WERI-Rb-1 (cell line): ENCODE measurements at regions not wholly inside any gene's neighbourhood (a gene's known extent, or its start where the extent isn't known, plus 50 kb on each side); places are given as distances from the start of the nearest gene placed in this dataset.
"Not testable (repeated sequence)": the region's sequence is repeated elsewhere in the genome, so short reads cannot be mapped to it uniquely, and the experiment has no call there.

Experiments used
- DNase-seq: peaks from one replicate; pipeline ENCODE4 v3.0.0-alpha.2; 2020
- H3K27ac ChIP-seq: fragments of 250-450 bp; sonication (Bioruptor Pico); 2 replicates; pipeline ENCODE4 v1.5.1; 2020; ENCODE audit warnings: mild to moderate bottlenecking, moderate library complexity
- H3K27me3 ChIP-seq: fragments of 250-450 bp; sonication (Bioruptor Pico); 2 replicates; pipeline ENCODE4 v1.5.1; 2021; ENCODE audit warnings: mild to moderate bottlenecking, low read depth, moderate library complexity; ENCODE audit not compliant: insufficient read depth, severe bottlenecking
- H3K36me3 ChIP-seq: fragments of 250-450 bp; sonication (Bioruptor Pico); 2 replicates; pipeline ENCODE4 v1.5.1; 2020; ENCODE audit warnings: mild to moderate bottlenecking, moderate library complexity
- H3K4me3 ChIP-seq: 2 replicates; pipeline ENCODE4 v1.5.1; 2011; ENCODE audit warnings: low read depth, mild to moderate bottlenecking, control low read depth, low read length
- H3K9me3 ChIP-seq: fragments of 250-450 bp; sonication (Bioruptor Pico); 2 replicates; pipeline ENCODE4 v1.5.1; 2021; ENCODE audit warnings: mild to moderate bottlenecking, moderate library complexity; ENCODE audit not compliant: severe bottlenecking
- CTCF ChIP-seq: IDR thresholded peaks from 2 replicates; pipeline ENCODE4 v1.5.1; 2011; ENCODE audit warnings: low read depth, mild to moderate bottlenecking, control low read depth, inconsistent platforms, low read length

- no peak for TF ChIP-seq CTCF
- no peaks in the 10 kb centered on the region for H3K36me3 ChIP-seq
- H3K4me3 ChIP-seq = no peak overlapping the region
- no peak overlapping the region for H3K27ac ChIP-seq
- H3K9me3 ChIP-seq = no peaks in the 10 kb centered on the region
- H3K27me3 ChIP-seq = no peaks in the 10 kb centered on the region
- no peak for DNase-seq
These were observed 336.7 kb upstream of the ID2 start for GRCh38 chr2:8345200-8345599.

GRCh38 chr2:8346208-8346607 is 335.6 kb upstream of the ID2 start:
- H3K27me3 ChIP-seq = no peaks in the 10 kb centered on the region
- no peak for DNase-seq
- no peak overlapping the region for H3K4me3 ChIP-seq
- no peak for TF ChIP-seq CTCF
- H3K36me3 ChIP-seq = no peaks in the 10 kb centered on the region
- no peaks in the 10 kb centered on the region for H3K9me3 ChIP-seq
- H3K27ac ChIP-seq = no peak overlapping the region

- no peak for DNase-seq
- TF ChIP-seq CTCF = no peak
- no peaks in the 10 kb centered on the region for H3K36me3 ChIP-seq
These were observed 335.0 kb upstream of the ID2 start for GRCh38 chr2:8346706-8347430.

GRCh38 chr2:8348911-8349310 is 332.9 kb upstream of the ID2 start:
- not testable (repeated sequence) for H3K4me3 ChIP-seq, DNase-seq, H3K36me3 ChIP-seq, H3K27ac ChIP-seq, H3K27me3 ChIP-seq, H3K9me3 ChIP-seq

More at GRCh38 chr2:8346706-8347430, 335.0 kb upstream of the ID2 start:
- no peak overlapping the region for H3K4me3 ChIP-seq
- H3K27ac ChIP-seq = no peak overlapping the region
- H3K27me3 ChIP-seq = no peaks in the 10 kb centered on the region
- H3K9me3 ChIP-seq = no peaks in the 10 kb centered on the region

- no peak for DNase-seq
These were observed 329.6 kb upstream of the ID2 start for GRCh38 chr2:8352296-8352695.

GRCh38 chr2:8352989-8353388 is 328.9 kb upstream of the ID2 start:
- H3K4me3 ChIP-seq = no peak overlapping the region
- no peak for DNase-seq
- no peak for TF ChIP-seq CTCF
- H3K9me3 ChIP-seq = peaks cover 12% of the 10 kb centered on the region
- no peaks in the 10 kb centered on the region for H3K27me3 ChIP-seq
- no peaks in the 10 kb centered on the region for H3K36me3 ChIP-seq
- no peak overlapping the region for H3K27ac ChIP-seq

More at GRCh38 chr2:8352296-8352695, 329.6 kb upstream of the ID2 start:
- Histone ChIP-seq H3K9me3 (peaks cover 12% of the 10 kb centered on the region), H3K27me3 (no peaks in the 10 kb centered on the region), H3K4me3 (no peak overlapping the region), H3K36me3 (no peaks in the 10 kb centered on the region), H3K27ac (no peak overlapping the region)
- no peak for TF ChIP-seq CTCF
